H9 (cell line): ENCODE measurements at regions not wholly inside any gene's neighbourhood (a gene's known extent, or its start where the extent isn't known, plus 50 kb on each side); places are given as distances from the start of the nearest gene placed in this dataset.

ENCODE experiments used
- DNase-seq: peaks from one replicate; pipeline ENCODE4 v3.0.0-alpha.2; 2017
- H2AFZ ChIP-seq: one replicate; pipeline ENCODE4 v1.6.1; 2013; ENCODE audit warnings: mild to moderate bottlenecking, low read length, control low read depth, moderate library complexity
- H2AK5ac ChIP-seq: 2 replicates; pipeline ENCODE4 v1.6.1; 2013; ENCODE audit warnings: low read length, control low read depth, mixed read lengths; ENCODE audit not compliant: insufficient read length
- H2BK120ac ChIP-seq: one replicate; pipeline ENCODE4 v1.6.1; 2013; ENCODE audit warnings: low read depth, mild to moderate bottlenecking, low read length, control low read depth, inconsistent platforms; ENCODE audit not compliant: poor library complexity, severe bottlenecking
- H2BK12ac ChIP-seq: 2 replicates; pipeline ENCODE4 v1.6.1; 2013; ENCODE audit warnings: low read length, control low read depth, mixed read lengths, low read depth; ENCODE audit not compliant: insufficient read length
- H2BK15ac ChIP-seq: 2 replicates; pipeline ENCODE4 v1.6.1; 2013; ENCODE audit warnings: low read depth, low read length, control low read depth
- H2BK20ac ChIP-seq: one replicate; pipeline ENCODE4 v1.6.1; 2013; ENCODE audit warnings: low read depth, mild to moderate bottlenecking, low read length, control low read depth, inconsistent platforms; ENCODE audit not compliant: poor library complexity, severe bottlenecking
- H2BK5ac ChIP-seq: 2 replicates; pipeline ENCODE4 v1.6.1; 2013; ENCODE audit warnings: low read length, control low read depth, mixed read lengths; ENCODE audit not compliant: insufficient read length
- H3K14ac ChIP-seq: 2 replicates; pipeline ENCODE4 v1.6.1; 2013; ENCODE audit warnings: low read length, control low read depth; ENCODE audit not compliant: insufficient read depth
- H3K18ac ChIP-seq: 2 replicates; pipeline ENCODE4 v1.6.1; 2013; ENCODE audit warnings: low read depth, mild to moderate bottlenecking, mixed read lengths, low read length, control low read depth; ENCODE audit not compliant: insufficient read length
- H3K23ac ChIP-seq: 2 replicates; pipeline ENCODE4 v1.6.1; 2013; ENCODE audit warnings: low read length, control low read depth, mixed read lengths, low read depth; ENCODE audit not compliant: insufficient read length
- H3K23me2 ChIP-seq: 2 replicates; pipeline ENCODE4 v1.6.1; 2013; ENCODE audit warnings: low read depth, mild to moderate bottlenecking, mixed read lengths, low read length, control low read depth; ENCODE audit not compliant: insufficient read length, poor library complexity, severe bottlenecking
- H3K27ac ChIP-seq: 2 replicates; pipeline ENCODE4 v1.5.1; 2013; ENCODE audit warnings: low read length, control low read depth, mixed read lengths, low read depth; ENCODE audit not compliant: insufficient read length
- H3K27me3 ChIP-seq: 2 replicates; pipeline ENCODE4 v1.6.1; 2013; ENCODE audit warnings: low read length, control low read depth, inconsistent platforms; ENCODE audit not compliant: insufficient read depth
- H3K4ac ChIP-seq: 2 replicates; pipeline ENCODE4 v1.6.1; 2013; ENCODE audit warnings: low read depth, mild to moderate bottlenecking, control low read depth, inconsistent platforms, low read length, moderate library complexity
- H3K4me1 ChIP-seq: 2 replicates; pipeline ENCODE4 v1.6.1; 2013; ENCODE audit warnings: low read length, control low read depth, inconsistent platforms; ENCODE audit not compliant: insufficient read depth
- H3K4me2 ChIP-seq: 2 replicates; pipeline ENCODE4 v1.6.1; 2013; ENCODE audit warnings: low read length, control low read depth, mixed read lengths; ENCODE audit not compliant: insufficient read length, insufficient read depth
- H3K56ac ChIP-seq: 2 replicates; pipeline ENCODE4 v1.6.1; 2013; ENCODE audit warnings: low read depth, mild to moderate bottlenecking, mixed read lengths, low read length, control low read depth; ENCODE audit not compliant: insufficient read length
- H3K79me1 ChIP-seq: 2 replicates; pipeline ENCODE4 v1.6.1; 2013; ENCODE audit warnings: low read depth, mild to moderate bottlenecking, moderate library complexity, low read length, control low read depth, inconsistent platforms; ENCODE audit not compliant: insufficient read depth, poor library complexity, severe bottlenecking
- H3K79me2 ChIP-seq: 2 replicates; pipeline ENCODE4 v1.6.1; 2013; ENCODE audit warnings: low read length, control low read depth, inconsistent platforms; ENCODE audit not compliant: insufficient read depth
- H3K9ac ChIP-seq: 2 replicates; pipeline ENCODE4 v1.6.1; 2013; ENCODE audit warnings: low read length, control low read depth, mixed read lengths; ENCODE audit not compliant: insufficient read length; ENCODE audit errors: extremely low read depth
- H3K9me3 ChIP-seq: one replicate; pipeline ENCODE4 v1.6.1; 2013; ENCODE audit warnings: low read depth, low read length, inconsistent platforms; ENCODE audit not compliant: control insufficient read depth
- H3T11ph ChIP-seq: one replicate; pipeline ENCODE4 v1.6.1; 2013; ENCODE audit warnings: mild to moderate bottlenecking, low read length, control low read depth, inconsistent platforms
- H4K20me1 ChIP-seq: one replicate; pipeline ENCODE4 v1.6.1; 2013; ENCODE audit not compliant: control insufficient read depth, insufficient read length, insufficient read depth
- H4K5ac ChIP-seq: 2 replicates; pipeline ENCODE4 v1.6.1; 2013; ENCODE audit warnings: low read depth, mild to moderate bottlenecking, mixed read lengths, low read length, control low read depth; ENCODE audit not compliant: insufficient read length
- H4K8ac ChIP-seq: replicated peaks from 2 replicates; pipeline ENCODE4 v1.6.1; 2013; ENCODE audit warnings: low read length, control low read depth, mixed read lengths, low read depth; ENCODE audit not compliant: insufficient read length
- H4K91ac ChIP-seq: 2 replicates; pipeline ENCODE4 v1.6.1; 2013; ENCODE audit warnings: low read depth, mild to moderate bottlenecking, moderate library complexity, mixed read lengths, low read length, control low read depth; ENCODE audit not compliant: insufficient read length
- H3K27ac Mint-ChIP-seq, 3 experiments: 2 replicates in 2 of 3; 3 replicates in 1 of 3; pipeline ENCODE4 v1.8.0; 2020 to 2021; ENCODE audit warnings: mixed read lengths in 3 of 3, mild to moderate bottlenecking in 1 of 3, moderate library complexity in 1 of 3
- H3K27me3 Mint-ChIP-seq: 2 replicates; pipeline ENCODE4 v1.8.0; 2021; ENCODE audit warnings: low read depth, mild to moderate bottlenecking, moderate library complexity, mixed read lengths
- H3K36me3 Mint-ChIP-seq, 3 experiments: 2 replicates in 2 of 3; 3 replicates in 1 of 3; pipeline ENCODE4 v1.8.0; 2020 to 2021; ENCODE audit warnings: low read depth in 3 of 3, mixed read lengths in 3 of 3; ENCODE audit not compliant: insufficient read depth in 1 of 3
- H3K4me1 Mint-ChIP-seq, 2 experiments: 2 replicates each; pipeline ENCODE4 v1.8.0; 2020; ENCODE audit warnings: mixed read lengths in 2 of 2
- H3K4me3 Mint-ChIP-seq, 2 experiments: 2 replicates in 1 of 2; 3 replicates in 1 of 2; pipeline ENCODE4 v1.8.0; 2020 to 2021; ENCODE audit warnings: mild to moderate bottlenecking in 2 of 2, mixed read lengths in 2 of 2, moderate library complexity in 1 of 2
- H3K9me3 Mint-ChIP-seq, 2 experiments: 2 replicates in 1 of 2; 3 replicates in 1 of 2; pipeline ENCODE4 v1.8.0; 2020; ENCODE audit warnings: mild to moderate bottlenecking in 2 of 2, mixed read lengths in 2 of 2, moderate library complexity in 1 of 2
- CTCF ChIP-seq: fragments of 200-600 bp; sonication (generic); conservative IDR thresholded peaks from 3 replicates; pipeline ENCODE4 v1.8.0; 2021; ENCODE audit warnings: antibody characterized with exemption, mild to moderate bottlenecking

- H2AFZ ChIP-seq = no peak overlapping the region
- H4K20me1 ChIP-seq = no peaks in the 10 kb centered on the region
- Mint-ChIP-seq H3K9me3 (no peaks in the 10 kb centered on the region; a peak in 2 of 5 replicates), H3K27me3 (no peaks in the 10 kb centered on the region; the same call in 1 of the 2 replicates), H3K4me3 (no peak overlapping the region), H3K36me3 (no peaks in the 10 kb centered on the region), H3K4me1 (peaks cover 14 to 17% of the 10 kb centered on the region in 2 experiments), H3K27ac (no peak overlapping the region)
- H2AK5ac ChIP-seq = no peak overlapping the region
- no peak overlapping the region; the same call in 1 of the 2 replicates for H3K14ac ChIP-seq
- no peaks in the 10 kb centered on the region for H3K27me3 ChIP-seq
- H3K4me1 ChIP-seq = no peaks in the 10 kb centered on the region
- H2BK5ac ChIP-seq = no peak overlapping the region
- H4K91ac ChIP-seq = no peak overlapping the region
- no peak overlapping the region for H3K27ac ChIP-seq
- H3K4me2 ChIP-seq = no peak overlapping the region
- no peak overlapping the region for H2BK15ac ChIP-seq
- H2BK12ac ChIP-seq = no peak overlapping the region
- no peak for DNase-seq
- no peak overlapping the region for H3T11ph ChIP-seq
- no peaks in the 10 kb centered on the region for H3K9me3 ChIP-seq
- no peak overlapping the region for H4K5ac ChIP-seq
- no peaks in the 10 kb centered on the region for H3K79me2 ChIP-seq
- no peak overlapping the region for H4K8ac ChIP-seq
- H2BK20ac ChIP-seq = no peak overlapping the region
- TF ChIP-seq CTCF = no peak
- no peak overlapping the region for H3K56ac ChIP-seq
- H3K4ac ChIP-seq = no peak overlapping the region
- H3K18ac ChIP-seq = no peak overlapping the region
- H3K9ac ChIP-seq = no peak overlapping the region
- no peaks in the 10 kb centered on the region for H3K79me1 ChIP-seq
- H3K23me2 ChIP-seq = no peaks in the 10 kb centered on the region
- H3K23ac ChIP-seq = no peak overlapping the region
- H2BK120ac ChIP-seq = no peak overlapping the region
Measured at GRCh38 chr14:99003646-99004045, 268.4 kb downstream of the BCL11B start.
